MCF 10A (cell line): ENCODE measurements at regions not wholly inside any gene's neighbourhood (a gene's known extent, or its start where the extent isn't known, plus 50 kb on each side); places are given as distances from the start of the nearest gene placed in this dataset.

Experiments used
- BruUV-seq: library from RNA; stranded (reverse); fragments of 400-500 nt; replicated peaks from 2 replicates; lab custom pipeline; 2021; lab: Mats Ljungman, UMichigan
- CTCF ChIA-PET: fragments of 300-600 bp; sonication (Branson Sonifier 250); formaldehyde crosslinking; extraction: SDS; loops from one replicate; lab custom pipeline; 2021; ENCODE audit warnings: antibody characterized with exemption, inconsistent platforms; lab: Yijun Ruan, JAX
- POLR2A ChIA-PET: fragments of 300-600, 350-650 bp; sonication (Branson Sonifier 250); formaldehyde crosslinking; extraction: SDS; loops from one replicate; lab custom pipeline; 2020; ENCODE audit warnings: antibody characterized with exemption, inconsistent platforms; lab: Yijun Ruan, JAX
- DNase-seq: peaks from one replicate; pipeline ENCODE4 v3.0.0-alpha.2; 2018; ENCODE audit not compliant: unreplicated experiment
- H3K27ac Mint-ChIP-seq: one replicate; pipeline ENCODE4 v1.8.0; 2022; ENCODE audit warnings: mild to moderate bottlenecking, low read depth, mixed read lengths; ENCODE audit not compliant: unreplicated experiment
- H3K27me3 Mint-ChIP-seq: one replicate; pipeline ENCODE4 v1.8.0; 2022; ENCODE audit warnings: mixed read lengths; ENCODE audit not compliant: insufficient read depth, unreplicated experiment
- H3K36me3 Mint-ChIP-seq: one replicate; pipeline ENCODE4 v1.8.0; 2022; ENCODE audit warnings: mild to moderate bottlenecking, moderate library complexity, mixed read lengths; ENCODE audit not compliant: insufficient read depth, unreplicated experiment
- H3K4me1 Mint-ChIP-seq: one replicate; pipeline ENCODE4 v1.8.0; 2022; ENCODE audit warnings: mixed read lengths; ENCODE audit not compliant: insufficient read depth, unreplicated experiment
- H3K4me3 Mint-ChIP-seq: one replicate; pipeline ENCODE4 v1.8.0; 2022; ENCODE audit warnings: mild to moderate bottlenecking, moderate library complexity, mixed read lengths; ENCODE audit not compliant: unreplicated experiment
- H3K9me3 Mint-ChIP-seq: one replicate; pipeline ENCODE4 v1.8.0; 2022; ENCODE audit warnings: mixed read lengths; ENCODE audit not compliant: unreplicated experiment
- CTCF ChIP-seq: fragments of 200-600 bp; IDR thresholded peaks from one replicate; pipeline ENCODE4 v1.8.0; 2022; ENCODE audit warnings: antibody characterized with exemption, mild to moderate bottlenecking; ENCODE audit not compliant: unreplicated experiment
- intact Hi-C: fragments of 100-400 bp; cut with micrococcal nuclease; formaldehyde crosslinking; loops from 2 replicates; pipeline ENCODE4 v1.14.1; 2022

- H3K4me1 Mint-ChIP-seq, result peaks cover 8% of the 10 kb centered on the region
- H3K27ac Mint-ChIP-seq, result no peak overlapping the region
- BruUV-seq, result no TSS peak
- no peak overlapping the region for H3K4me3 Mint-ChIP-seq
- ChIA-PET POLR2A (no interaction called here), CTCF (no interaction called here)
- intact Hi-C loops, result no loop called here
- no peaks in the 10 kb centered on the region for H3K27me3 Mint-ChIP-seq
- no peaks in the 10 kb centered on the region for H3K9me3 Mint-ChIP-seq
- TF ChIP-seq CTCF, result no peak
- no peaks in the 10 kb centered on the region for H3K36me3 Mint-ChIP-seq
- no peak for DNase-seq
Measured at GRCh38 chr4:166670341-166670740, 564.0 kb downstream of the SPOCK3 start.

- BruUV-seq, result no TSS peak
- TF ChIP-seq CTCF, result no peak
- Mint-ChIP-seq H3K36me3 (no peaks in the 10 kb centered on the region), H3K27me3 (no peaks in the 10 kb centered on the region), H3K27ac (no peak overlapping the region), H3K4me1 (peaks cover 19% of the 10 kb centered on the region), H3K4me3 (no peak overlapping the region), H3K9me3 (no peaks in the 10 kb centered on the region)
- ChIA-PET POLR2A (no interaction called here), CTCF (interaction anchor here (2.0 kb wide), 1 partner anchor 80 kb away, joined by 8 read pairs; no protein-coding TSS in a partner anchor)
- intact Hi-C loops, result no loop called here
- DNase-seq, result no peak
Measured at GRCh38 chr4:166673911-166674310, 560.4 kb downstream of the SPOCK3 start.

GRCh38 chr4:166675411-166675810 lies 558.9 kb downstream of the SPOCK3 start:
- BruUV-seq, result no TSS peak
- peak; percentile 83 for DNase-seq
- Mint-ChIP-seq H3K4me1 (peaks cover 19% of the 10 kb centered on the region), H3K36me3 (no peaks in the 10 kb centered on the region), H3K27ac (peak overlapping the region; percentile 20), H3K9me3 (no peaks in the 10 kb centered on the region), H3K27me3 (no peaks in the 10 kb centered on the region), H3K4me3 (no peak overlapping the region)
- CTCF ChIA-PET, result interaction anchor here (0.6 to 2.0 kb wide), 4 partner anchors 81 to 1292 kb away, joined by 3 to 8 read pairs (median 4); no protein-coding TSS in a partner anchor
- TF ChIP-seq CTCF, result no peak
- intact Hi-C loops, result no loop called here
- POLR2A ChIA-PET, result interaction anchor here (0.6 to 0.9 kb wide), 3 partner anchors 13 to 158 kb away, joined by 3 to 8 read pairs (median 4); no protein-coding TSS in a partner anchor

GRCh38 chr4:166680796-166681195 lies 553.5 kb downstream of the SPOCK3 start:
- H3K9me3 Mint-ChIP-seq, result no peaks in the 10 kb centered on the region
- no peak overlapping the region for H3K4me3 Mint-ChIP-seq
- CTCF ChIA-PET, result interaction anchor here (0.7 to 1.8 kb wide), 2 partner anchors 14 to 423 kb away, joined by 3 to 4 read pairs; no protein-coding TSS in a partner anchor
- DNase-seq, result no peak
- H3K27ac Mint-ChIP-seq, result no peak overlapping the region
- H3K36me3 Mint-ChIP-seq, result no peaks in the 10 kb centered on the region
- TF ChIP-seq CTCF, result no peak
- intact Hi-C loops, result no loop called here
- no peaks in the 10 kb centered on the region for H3K27me3 Mint-ChIP-seq
- POLR2A ChIA-PET, result no interaction called here
- no TSS peak for BruUV-seq
- peaks cover 8% of the 10 kb centered on the region for H3K4me1 Mint-ChIP-seq
